ENCODE measurements at regions not wholly inside any gene's neighbourhood (a gene's known extent, or its start where the extent isn't known, plus 50 kb on each side); places are given as distances from the start of the nearest gene placed in this dataset.

DNA sequence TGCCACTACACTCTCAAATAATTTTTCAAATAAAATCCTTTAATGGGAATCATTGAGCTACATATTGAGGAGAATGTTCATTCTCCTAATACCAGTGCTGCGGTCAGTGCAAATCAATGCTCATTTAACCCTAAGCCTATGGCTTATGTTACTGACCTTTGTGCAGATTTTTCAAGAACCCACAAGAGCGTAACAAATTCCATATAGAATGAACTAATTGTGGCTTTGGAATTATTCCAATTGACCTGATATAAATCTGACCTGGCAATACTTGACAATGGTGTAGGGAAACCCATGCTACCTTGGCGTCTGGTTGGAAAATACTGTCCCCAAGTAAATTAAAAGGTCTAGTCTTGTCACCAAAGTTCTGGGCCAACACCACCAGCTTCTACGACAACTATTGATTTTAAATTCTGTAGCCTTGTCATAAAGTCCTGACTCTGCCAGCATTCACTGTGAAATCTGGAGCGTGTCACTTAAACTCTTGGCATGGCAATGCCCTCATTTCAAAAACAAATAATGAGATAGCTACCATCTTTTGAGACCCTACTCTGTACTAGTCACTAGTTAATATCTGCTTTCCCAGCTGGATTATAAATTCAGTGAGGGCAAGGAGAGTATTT, 320.9 kb downstream of the AHR start:
- no peaks in the 10 kb centered on the region for H3K27me3 ChIP-seq (ENCODE audit: insufficient read depth, low read length)
- H4K20me1 ChIP-seq (ENCODE audit: insufficient read depth, low read length) = no peaks in the 10 kb centered on the region
- H3K36me3 ChIP-seq (ENCODE audit: insufficient read depth, low read length) = no peaks in the 10 kb centered on the region
- DNase-seq (ENCODE audit: low read depth) (no peak), FAIRE-seq (no peak)
- H2AFZ ChIP-seq (ENCODE audit: low read depth, low read length) = no peak overlapping the region
- no peak overlapping the region for H3K27ac ChIP-seq (ENCODE audit: low read depth, low read length)
- TF ChIP-seq EZH2 (IDR thresholded peaks at IDR 0.05; ENCODE audit: insufficient read depth, low read length) = no peak
- TF ChIP-seq, protein P1, sequence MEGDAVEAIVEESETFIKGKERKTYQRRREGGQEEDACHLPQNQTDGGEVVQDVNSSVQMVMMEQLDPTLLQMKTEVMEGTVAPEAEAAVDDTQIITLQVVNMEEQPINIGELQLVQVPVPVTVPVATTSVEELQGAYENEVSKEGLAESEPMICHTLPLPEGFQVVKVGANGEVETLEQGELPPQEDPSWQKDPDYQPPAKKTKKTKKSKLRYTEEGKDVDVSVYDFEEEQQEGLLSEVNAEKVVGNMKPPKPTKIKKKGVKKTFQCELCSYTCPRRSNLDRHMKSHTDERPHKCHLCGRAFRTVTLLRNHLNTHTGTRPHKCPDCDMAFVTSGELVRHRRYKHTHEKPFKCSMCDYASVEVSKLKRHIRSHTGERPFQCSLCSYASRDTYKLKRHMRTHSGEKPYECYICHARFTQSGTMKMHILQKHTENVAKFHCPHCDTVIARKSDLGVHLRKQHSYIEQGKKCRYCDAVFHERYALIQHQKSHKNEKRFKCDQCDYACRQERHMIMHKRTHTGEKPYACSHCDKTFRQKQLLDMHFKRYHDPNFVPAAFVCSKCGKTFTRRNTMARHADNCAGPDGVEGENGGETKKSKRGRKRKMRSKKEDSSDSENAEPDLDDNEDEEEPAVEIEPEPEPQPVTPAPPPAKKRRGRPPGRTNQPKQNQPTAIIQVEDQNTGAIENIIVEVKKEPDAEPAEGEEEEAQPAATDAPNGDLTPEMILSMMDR (IDR thresholded peaks at IDR 0.05; ENCODE audit: insufficient read depth, low read depth, low read length) = no peak
- Mint-ChIP-seq H3K27ac (ENCODE audit: unreplicated experiment) (no peak overlapping the region), H3K4me1 (ENCODE audit: low read depth, unreplicated experiment) (peaks cover 6% of the 10 kb centered on the region), H3K4me3 (ENCODE audit: unreplicated experiment) (no peak overlapping the region), H3K27me3 (ENCODE audit: low read depth, unreplicated experiment) (no peaks in the 10 kb centered on the region), H3K9me3 (ENCODE audit: unreplicated experiment) (no peaks in the 10 kb centered on the region), H3K36me3 (ENCODE audit: low read depth, unreplicated experiment) (no peaks in the 10 kb centered on the region)
- H3K9me3 ChIP-seq (ENCODE audit: insufficient read depth, low read depth, low read length) = no peaks in the 10 kb centered on the region
- no peak overlapping the region for H3K4me2 ChIP-seq (ENCODE audit: low read length)
- peaks cover 8% of the 10 kb centered on the region for H3K4me1 ChIP-seq (ENCODE audit: insufficient read depth, low read length)
- H3K79me2 ChIP-seq (ENCODE audit: insufficient read depth, low read length) = no peaks in the 10 kb centered on the region
- no peak overlapping the region for H3K9ac ChIP-seq (ENCODE audit: low read length)
- H3K4me3 ChIP-seq (ENCODE audit: insufficient read depth, low read depth, low read length) = no peak overlapping the region

DNA sequence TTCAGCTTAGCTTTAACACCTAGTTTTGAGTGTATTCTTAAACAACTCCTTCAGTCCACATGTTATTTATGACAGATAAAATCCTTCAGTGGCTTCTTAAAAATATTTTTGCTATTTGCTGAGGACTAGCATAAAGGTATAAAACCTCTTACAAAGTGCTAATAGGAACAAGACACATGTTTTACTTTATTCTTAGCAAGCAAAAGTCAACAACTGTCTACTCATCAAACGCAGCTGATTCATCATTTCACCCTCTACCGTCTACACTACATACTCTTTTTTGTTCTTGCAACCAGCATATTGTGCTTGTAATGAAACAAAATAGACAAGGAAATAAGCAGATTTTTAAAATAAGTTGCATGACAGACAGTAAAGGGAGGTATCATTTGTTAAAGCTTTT, 319.7 kb downstream of the SNX13 start:
- no peak overlapping the region for H3K9ac ChIP-seq (ENCODE audit: low read length)
- no peak overlapping the region for H2AFZ ChIP-seq (ENCODE audit: low read depth, low read length)
- H3K27me3 ChIP-seq (ENCODE audit: insufficient read depth, low read length) = no peaks in the 10 kb centered on the region
- Mint-ChIP-seq H3K36me3 (ENCODE audit: low read depth, unreplicated experiment) (no peaks in the 10 kb centered on the region), H3K4me3 (ENCODE audit: unreplicated experiment) (no peak overlapping the region), H3K4me1 (ENCODE audit: low read depth, unreplicated experiment) (peaks cover 15% of the 10 kb centered on the region), H3K27me3 (ENCODE audit: low read depth, unreplicated experiment) (no peaks in the 10 kb centered on the region), H3K9me3 (ENCODE audit: unreplicated experiment) (no peaks in the 10 kb centered on the region), H3K27ac (ENCODE audit: unreplicated experiment) (no peak overlapping the region)
- no peaks in the 10 kb centered on the region for H3K79me2 ChIP-seq (ENCODE audit: insufficient read depth, low read length)
- H3K4me3 ChIP-seq (ENCODE audit: insufficient read depth, low read depth, low read length) = no peak overlapping the region
- FAIRE-seq (peak; percentile 95), DNase-seq (ENCODE audit: low read depth) (no peak)
- no peak overlapping the region for H3K4me2 ChIP-seq (ENCODE audit: low read length)
- no peak for TF ChIP-seq EZH2 (IDR thresholded peaks at IDR 0.05; ENCODE audit: insufficient read depth, low read length)
- TF ChIP-seq, protein P1 (IDR thresholded peaks at IDR 0.05; ENCODE audit: insufficient read depth, low read depth, low read length) = no peak
- no peaks in the 10 kb centered on the region for H4K20me1 ChIP-seq (ENCODE audit: insufficient read depth, low read length)
- no peaks in the 10 kb centered on the region for H3K9me3 ChIP-seq (ENCODE audit: insufficient read depth, low read depth, low read length)
- no peaks in the 10 kb centered on the region for H3K36me3 ChIP-seq (ENCODE audit: insufficient read depth, low read length)
- H3K27ac ChIP-seq (ENCODE audit: low read depth, low read length) = no peak overlapping the region
- H3K4me1 ChIP-seq (ENCODE audit: insufficient read depth, low read length) = peaks cover 15% of the 10 kb centered on the region

DNA sequence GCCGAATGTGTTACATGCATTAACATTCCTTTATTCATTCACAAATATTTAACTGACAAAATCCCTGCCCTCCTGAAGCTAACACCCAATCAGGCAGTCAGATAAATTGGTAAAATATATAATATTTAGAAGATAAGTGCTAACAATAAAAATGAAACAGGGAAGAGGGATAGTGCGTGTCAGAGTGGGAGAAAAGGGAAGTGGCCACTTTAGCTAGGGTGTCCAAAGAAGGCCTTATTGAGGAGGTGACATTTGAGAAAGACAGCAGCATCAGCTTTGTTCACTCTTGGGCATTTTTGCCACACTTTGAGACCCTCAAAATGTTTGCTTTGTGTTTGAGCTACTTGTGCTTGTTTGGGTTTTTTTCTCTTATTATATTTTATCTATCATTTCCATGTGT, 317.8 kb downstream of the SNX13 start:
- H4K20me1 ChIP-seq (ENCODE audit: insufficient read depth, low read length) = no peaks in the 10 kb centered on the region
- TF ChIP-seq, protein P1 (IDR thresholded peaks at IDR 0.05; ENCODE audit: insufficient read depth, low read depth, low read length) = no peak
- TF ChIP-seq EZH2 (IDR thresholded peaks at IDR 0.05; ENCODE audit: insufficient read depth, low read length) = no peak
- Mint-ChIP-seq H3K27me3 (ENCODE audit: low read depth, unreplicated experiment) (no peaks in the 10 kb centered on the region), H3K27ac (ENCODE audit: unreplicated experiment) (no peak overlapping the region), H3K9me3 (ENCODE audit: unreplicated experiment) (no peaks in the 10 kb centered on the region), H3K4me3 (ENCODE audit: unreplicated experiment) (no peak overlapping the region), H3K36me3 (ENCODE audit: low read depth, unreplicated experiment) (no peaks in the 10 kb centered on the region), H3K4me1 (ENCODE audit: low read depth, unreplicated experiment) (peaks cover 15% of the 10 kb centered on the region)
- H3K9me3 ChIP-seq (ENCODE audit: insufficient read depth, low read depth, low read length) = no peaks in the 10 kb centered on the region
- H3K79me2 ChIP-seq (ENCODE audit: insufficient read depth, low read length) = no peaks in the 10 kb centered on the region
- no peak overlapping the region for H2AFZ ChIP-seq (ENCODE audit: low read depth, low read length)
- FAIRE-seq (no peak), DNase-seq (ENCODE audit: low read depth) (no peak)
- no peak overlapping the region for H3K4me3 ChIP-seq (ENCODE audit: insufficient read depth, low read depth, low read length)
- no peak overlapping the region for H3K27ac ChIP-seq (ENCODE audit: low read depth, low read length)
- H3K36me3 ChIP-seq (ENCODE audit: insufficient read depth, low read length) = no peaks in the 10 kb centered on the region
- peaks cover 20% of the 10 kb centered on the region for H3K4me1 ChIP-seq (ENCODE audit: insufficient read depth, low read length)
- no peak overlapping the region for H3K9ac ChIP-seq (ENCODE audit: low read length)
- H3K4me2 ChIP-seq (ENCODE audit: low read length) = no peak overlapping the region
- H3K27me3 ChIP-seq (ENCODE audit: insufficient read depth, low read length) = no peaks in the 10 kb centered on the region

All from astrocyte (in vitro differentiated cells and primary cell).